ENCODE measurements at regions not wholly inside any gene's neighbourhood (a gene's known extent, or its start where the extent isn't known, plus 50 kb on each side); places are given as distances from the start of the nearest gene placed in this dataset.

DNA sequence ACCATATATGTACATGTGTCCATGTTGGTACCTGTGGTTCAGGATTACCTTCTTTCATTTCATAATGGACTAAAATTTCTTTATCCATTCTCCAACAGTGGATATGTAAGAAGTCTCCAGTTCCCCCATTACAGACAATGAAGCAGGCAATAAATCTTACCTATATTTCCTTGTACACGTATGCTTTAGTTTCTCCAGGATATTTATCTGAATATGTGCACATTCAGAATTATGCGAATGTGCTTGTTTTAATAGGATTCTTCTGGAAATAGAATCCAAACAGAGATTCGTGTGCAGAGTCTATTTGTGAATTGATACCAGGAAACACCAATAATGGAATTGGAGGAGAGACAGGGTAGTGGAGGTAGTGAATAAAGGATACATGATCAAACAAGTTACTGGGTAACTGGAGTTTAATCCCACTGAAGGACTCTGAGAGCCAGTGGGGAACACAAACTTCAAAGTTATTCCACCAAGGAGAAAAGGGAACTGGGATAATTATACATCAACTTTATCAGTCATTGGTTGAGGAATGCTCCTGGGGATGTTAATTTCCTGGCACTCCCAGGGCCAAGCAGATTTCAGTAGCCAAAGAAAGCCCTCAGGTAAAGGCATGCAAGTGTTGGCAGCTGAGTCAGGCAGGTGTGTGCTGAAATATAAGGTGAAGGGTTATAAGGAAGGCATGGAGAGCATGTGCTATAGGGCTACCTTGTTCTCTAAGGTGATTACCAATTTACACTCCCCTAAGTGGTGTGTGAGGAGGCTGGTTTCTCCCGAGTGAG is 374.9 kb upstream of the PBX1 start:
- H3K4me1 ChIP-seq (ENCODE audit: insufficient read depth, low read length) = peaks cover 3% of the 10 kb centered on the region

DNA sequence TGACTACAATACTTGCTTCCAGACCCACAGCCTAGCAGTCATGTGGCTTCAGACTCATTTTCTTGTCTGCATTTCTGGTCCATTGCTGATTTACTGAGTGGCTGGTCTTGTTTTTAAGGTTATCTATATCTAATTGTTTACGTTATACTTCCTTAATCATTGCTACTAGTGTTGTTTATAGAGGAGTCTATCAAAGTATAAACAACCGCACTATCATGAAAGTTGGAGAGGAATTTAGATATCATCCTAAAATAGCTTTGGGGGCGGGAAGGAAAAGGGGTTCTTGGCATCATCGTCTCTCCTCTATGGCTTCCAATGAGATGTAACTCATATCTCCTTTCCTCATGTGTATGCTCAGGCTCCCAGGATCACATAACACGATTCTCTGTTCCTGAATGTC is 372.1 kb upstream of the PBX1 start:
- Histone ChIP-seq H3K4me1 (ENCODE audit: insufficient read depth, low read length) (no peaks in the 10 kb centered on the region), H3K9ac (ENCODE audit: low read length) (no peak overlapping the region), H3K27ac (ENCODE audit: low read depth, low read length) (no peak overlapping the region), H3K27me3 (ENCODE audit: control insufficient read depth in 1 of 2, insufficient read depth in 2 of 2, low read length in 2 of 2) (no peaks in the 10 kb centered on the region), H3K4me3 (ENCODE audit: low read depth in 1 of 2, low read length in 2 of 2) (no peak overlapping the region), H3K9me3 (ENCODE audit: low read length) (no peaks in the 10 kb centered on the region), H3K36me3 (ENCODE audit: insufficient read depth, low read length) (no peaks in the 10 kb centered on the region)

More for the DNA sequence above, 374.9 kb upstream of the PBX1 start:
- H3K36me3 ChIP-seq (ENCODE audit: insufficient read depth, low read length) = no peaks in the 10 kb centered on the region
- no peak overlapping the region for H3K9ac ChIP-seq (ENCODE audit: low read length)
- H3K27ac ChIP-seq (ENCODE audit: low read depth, low read length) = no peak overlapping the region
- H3K27me3 ChIP-seq (ENCODE audit: control insufficient read depth in 1 of 2, insufficient read depth in 2 of 2, low read length in 2 of 2) = no peaks in the 10 kb centered on the region
- no peaks in the 10 kb centered on the region for H3K9me3 ChIP-seq (ENCODE audit: low read length)
- no peak overlapping the region for H3K4me3 ChIP-seq (ENCODE audit: low read depth in 1 of 2, low read length in 2 of 2)

DNA sequence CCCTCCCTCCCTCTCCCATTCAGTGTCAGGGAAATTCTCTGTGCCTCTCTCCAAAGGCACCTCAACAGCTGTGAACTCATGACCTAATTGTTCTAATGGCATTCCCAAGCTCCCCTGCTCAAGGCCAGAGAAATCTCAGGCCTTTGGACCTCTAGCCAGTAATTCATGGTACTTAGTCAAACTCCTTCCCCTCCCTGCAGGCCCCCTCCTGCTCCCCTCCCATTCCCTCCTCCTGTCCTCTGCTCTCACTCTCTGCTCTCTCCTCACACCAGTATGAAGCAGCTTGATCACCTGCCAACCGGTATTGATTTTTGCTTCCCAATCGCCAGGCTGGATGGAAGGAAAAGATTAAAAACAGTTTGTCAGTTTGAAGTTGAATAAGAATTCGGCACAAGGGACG is 370.5 kb upstream of the PBX1 start:
- H3K9me3 ChIP-seq (ENCODE audit: low read length) = no peaks in the 10 kb centered on the region
- H3K9ac ChIP-seq (ENCODE audit: low read length) = no peak overlapping the region
- H3K27me3 ChIP-seq (ENCODE audit: control insufficient read depth in 1 of 2, insufficient read depth in 2 of 2, low read length in 2 of 2) = no peaks in the 10 kb centered on the region

DNA sequence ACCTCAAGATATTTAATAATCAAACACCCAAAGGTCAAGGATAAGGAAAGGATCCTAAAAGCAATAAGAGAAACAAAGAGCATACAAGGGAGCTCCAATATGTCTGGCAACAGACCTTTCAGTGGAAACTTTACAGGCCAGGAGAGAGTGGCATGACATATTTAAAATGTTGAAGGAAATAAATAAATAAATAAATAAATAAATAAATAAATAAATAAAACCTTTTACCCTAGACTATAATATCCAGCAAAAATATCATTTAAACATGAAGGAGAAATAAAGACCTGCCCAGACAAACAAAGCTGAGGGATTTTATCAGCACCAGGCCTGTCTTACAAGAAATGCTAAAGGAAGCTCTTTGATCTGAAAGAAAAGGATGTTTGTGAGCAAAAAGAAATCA is 367.8 kb upstream of the PBX1 start:
- Histone ChIP-seq H3K4me1 (ENCODE audit: insufficient read depth, low read length) (no peaks in the 10 kb centered on the region), H3K4me3 (ENCODE audit: low read depth in 1 of 2, low read length in 2 of 2) (no peak overlapping the region), H3K27me3 (ENCODE audit: control insufficient read depth in 1 of 2, insufficient read depth in 2 of 2, low read length in 2 of 2) (no peaks in the 10 kb centered on the region), H3K27ac (ENCODE audit: low read depth, low read length) (no peak overlapping the region), H3K36me3 (ENCODE audit: insufficient read depth, low read length) (no peaks in the 10 kb centered on the region), H3K9ac (ENCODE audit: low read length) (no peak overlapping the region), H3K9me3 (ENCODE audit: low read length) (no peaks in the 10 kb centered on the region)

More for the DNA sequence above, 370.5 kb upstream of the PBX1 start:
- no peaks in the 10 kb centered on the region for H3K4me1 ChIP-seq (ENCODE audit: insufficient read depth, low read length)
- no peak overlapping the region for H3K27ac ChIP-seq (ENCODE audit: low read depth, low read length)
- H3K36me3 ChIP-seq (ENCODE audit: insufficient read depth, low read length) = no peaks in the 10 kb centered on the region
- H3K4me3 ChIP-seq (ENCODE audit: low read depth in 1 of 2, low read length in 2 of 2) = no peak overlapping the region

DNA sequence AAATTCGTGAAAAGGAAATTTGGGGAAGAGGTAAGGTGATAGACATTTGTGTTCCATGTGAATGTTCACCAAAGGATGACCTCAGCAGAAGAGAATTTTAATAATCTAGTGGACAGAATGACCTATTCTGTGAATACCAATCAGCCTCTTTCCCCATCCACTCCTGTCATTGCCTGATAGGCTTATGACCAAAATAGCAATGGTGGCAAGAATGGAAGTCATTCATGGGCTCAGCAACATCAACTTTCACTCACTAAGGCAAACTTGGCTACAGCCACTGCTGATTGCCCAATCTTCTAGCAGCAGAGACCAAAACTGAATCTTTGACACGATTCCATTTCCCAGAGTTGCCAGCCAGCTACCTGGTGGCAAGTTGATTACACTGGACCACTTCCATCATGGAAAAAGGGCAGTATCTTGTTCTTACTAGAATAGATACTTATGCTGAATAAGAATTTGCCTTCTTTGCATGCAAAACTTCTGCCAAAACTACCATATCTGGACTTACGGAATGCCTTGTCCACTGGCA is 348.7 kb upstream of the PBX1 start:
- Histone ChIP-seq H3K4me1 (ENCODE audit: insufficient read depth, low read length) (no peaks in the 10 kb centered on the region), H3K9ac (ENCODE audit: low read length) (no peak overlapping the region), H3K27me3 (ENCODE audit: control insufficient read depth in 1 of 2, insufficient read depth in 2 of 2, low read length in 2 of 2) (no peaks in the 10 kb centered on the region), H3K4me3 (ENCODE audit: low read depth in 1 of 2, low read length in 2 of 2) (no peak overlapping the region), H3K9me3 (ENCODE audit: low read length) (no peaks in the 10 kb centered on the region), H3K27ac (ENCODE audit: low read depth, low read length) (no peak overlapping the region), H3K36me3 (ENCODE audit: insufficient read depth, low read length) (no peaks in the 10 kb centered on the region)

DNA sequence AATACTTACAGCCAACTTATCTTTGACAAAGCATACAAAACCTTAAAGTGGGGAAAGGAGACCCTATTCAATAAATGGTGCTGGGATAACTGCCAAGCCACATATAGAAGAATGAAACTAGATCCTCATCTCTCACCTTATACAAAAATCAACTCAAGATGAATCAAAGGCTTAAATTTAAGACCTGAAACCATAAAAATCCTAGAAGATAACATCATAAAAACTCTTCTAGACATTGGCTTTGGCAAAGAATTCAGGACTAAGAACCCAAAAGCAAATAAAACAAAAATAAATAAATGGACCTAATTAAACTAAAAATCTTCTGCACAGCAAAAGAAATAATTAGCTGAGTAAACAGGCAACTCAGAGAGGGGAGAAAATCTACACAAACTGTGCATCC is 335.6 kb upstream of the PBX1 start:
- H3K9ac ChIP-seq (ENCODE audit: low read length) = no peak overlapping the region
- no peaks in the 10 kb centered on the region for H3K36me3 ChIP-seq (ENCODE audit: insufficient read depth, low read length)
- no peak overlapping the region for H3K27ac ChIP-seq (ENCODE audit: low read depth, low read length)
- H3K4me3 ChIP-seq (ENCODE audit: low read depth in 1 of 2, low read length in 2 of 2) = no peak overlapping the region
- H3K27me3 ChIP-seq (ENCODE audit: control insufficient read depth in 1 of 2, insufficient read depth in 2 of 2, low read length in 2 of 2) = no peaks in the 10 kb centered on the region
- peaks cover 10% of the 10 kb centered on the region for H3K4me1 ChIP-seq (ENCODE audit: insufficient read depth, low read length)
- no peaks in the 10 kb centered on the region for H3K9me3 ChIP-seq (ENCODE audit: low read length)

DNA sequence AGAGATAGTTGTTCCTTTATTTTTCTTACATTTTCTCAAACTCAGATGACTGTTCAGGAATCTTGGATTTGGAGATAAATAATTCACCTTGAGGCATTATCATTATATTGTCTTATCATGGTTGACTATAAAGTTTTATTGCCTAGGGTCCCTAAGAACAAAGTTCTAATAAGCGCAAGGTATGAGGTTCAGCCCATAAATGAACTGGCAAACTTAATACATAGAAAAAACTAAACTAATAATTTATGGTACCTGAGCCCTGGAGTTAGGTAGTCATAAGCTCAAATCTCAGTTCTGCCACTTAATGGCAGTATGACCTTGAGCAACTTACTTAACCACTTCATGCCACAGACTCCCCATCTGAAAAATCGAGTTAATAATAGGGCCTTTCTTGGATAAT is 334.0 kb upstream of the PBX1 start:
- Histone ChIP-seq H3K4me1 (ENCODE audit: insufficient read depth, low read length) (peaks cover 19% of the 10 kb centered on the region), H3K27ac (ENCODE audit: low read depth, low read length) (no peak overlapping the region), H3K27me3 (ENCODE audit: control insufficient read depth in 1 of 2, insufficient read depth in 2 of 2, low read length in 2 of 2) (no peaks in the 10 kb centered on the region), H3K9me3 (ENCODE audit: low read length) (no peaks in the 10 kb centered on the region), H3K9ac (ENCODE audit: low read length) (no peak overlapping the region), H3K36me3 (ENCODE audit: insufficient read depth, low read length) (no peaks in the 10 kb centered on the region), H3K4me3 (ENCODE audit: low read depth in 1 of 2, low read length in 2 of 2) (no peak overlapping the region)

DNA sequence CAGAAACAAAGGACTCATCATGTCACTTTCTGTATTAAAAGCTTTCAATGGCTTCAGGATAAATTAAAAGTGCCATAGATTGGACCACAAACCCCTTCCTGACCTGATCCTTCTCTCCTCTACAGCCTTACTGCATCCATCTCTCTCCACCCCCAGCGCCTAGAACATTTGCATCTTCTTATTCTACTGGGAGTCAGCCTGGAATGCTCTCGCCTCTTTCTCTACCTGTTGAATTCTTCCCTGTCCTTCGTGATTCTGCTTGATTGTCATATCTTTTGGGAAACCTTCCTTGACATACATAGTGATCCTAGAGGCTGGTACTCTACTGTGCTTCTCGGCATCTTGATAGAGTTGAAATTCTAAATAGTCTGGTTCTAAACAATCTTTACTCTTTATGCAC is 332.0 kb upstream of the PBX1 start:
- Histone ChIP-seq H3K4me3 (ENCODE audit: low read depth in 1 of 2, low read length in 2 of 2) (no peak overlapping the region), H3K36me3 (ENCODE audit: insufficient read depth, low read length) (no peaks in the 10 kb centered on the region), H3K27me3 (ENCODE audit: control insufficient read depth in 1 of 2, insufficient read depth in 2 of 2, low read length in 2 of 2) (no peaks in the 10 kb centered on the region), H3K9ac (ENCODE audit: low read length) (no peak overlapping the region), H3K9me3 (ENCODE audit: low read length) (no peaks in the 10 kb centered on the region), H3K27ac (ENCODE audit: low read depth, low read length) (no peak overlapping the region), H3K4me1 (ENCODE audit: insufficient read depth, low read length) (peaks cover 19% of the 10 kb centered on the region)

DNA sequence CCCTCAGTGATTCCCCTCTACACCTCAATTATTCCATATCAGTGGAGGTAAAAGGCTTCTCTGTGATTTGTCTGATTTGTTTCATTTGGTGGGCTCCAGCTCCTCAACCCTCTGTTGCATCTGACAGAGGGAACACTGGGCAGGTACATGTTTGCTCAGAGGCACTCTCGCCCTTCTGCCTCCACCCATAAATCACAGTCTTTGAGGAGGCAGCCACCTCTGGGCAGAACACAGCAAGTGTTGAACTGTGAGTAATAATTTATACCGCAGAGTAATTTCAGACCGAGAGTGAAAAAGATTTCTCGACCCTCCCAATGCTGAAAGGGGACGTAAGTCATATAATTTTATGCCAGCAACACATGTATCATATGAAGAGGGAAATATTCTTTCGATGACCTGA is 330.1 kb upstream of the PBX1 start:
- no peak overlapping the region for H3K4me3 ChIP-seq (ENCODE audit: low read depth in 1 of 2, low read length in 2 of 2)
- H3K9ac ChIP-seq (ENCODE audit: low read length) = no peak overlapping the region
- peaks cover 19% of the 10 kb centered on the region for H3K4me1 ChIP-seq (ENCODE audit: insufficient read depth, low read length)
- H3K36me3 ChIP-seq (ENCODE audit: insufficient read depth, low read length) = no peaks in the 10 kb centered on the region
- H3K9me3 ChIP-seq (ENCODE audit: low read length) = no peaks in the 10 kb centered on the region
- H3K27ac ChIP-seq (ENCODE audit: low read depth, low read length) = no peak overlapping the region
- H3K27me3 ChIP-seq (ENCODE audit: control insufficient read depth in 1 of 2, insufficient read depth in 2 of 2, low read length in 2 of 2) = no peaks in the 10 kb centered on the region

DNA sequence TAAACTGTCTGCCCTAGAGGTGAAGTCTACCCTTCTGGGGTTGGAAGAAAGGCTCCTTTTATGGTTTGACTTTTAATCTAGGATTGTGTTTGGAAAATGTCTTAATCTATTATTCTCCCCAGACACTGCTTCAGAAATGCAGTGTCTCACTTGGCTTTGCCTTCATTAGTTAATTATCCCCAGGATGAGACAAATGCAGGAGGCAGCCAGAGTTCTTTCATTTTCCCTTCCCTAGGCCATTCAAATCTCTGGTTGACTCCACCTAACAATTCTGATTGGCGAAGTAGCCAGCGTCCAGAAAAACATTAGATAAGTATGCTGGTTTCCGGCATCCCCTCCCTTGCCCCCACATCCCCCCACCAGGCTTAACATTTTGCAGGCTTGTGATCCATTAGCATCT is 325.8 kb upstream of the PBX1 start:
- Histone ChIP-seq H3K36me3 (ENCODE audit: insufficient read depth, low read length) (no peaks in the 10 kb centered on the region), H3K9ac (ENCODE audit: low read length) (no peak overlapping the region), H3K27ac (ENCODE audit: low read depth, low read length) (no peak overlapping the region), H3K4me1 (ENCODE audit: insufficient read depth, low read length) (peaks cover 10% of the 10 kb centered on the region), H3K4me3 (ENCODE audit: low read depth in 1 of 2, low read length in 2 of 2) (no peak overlapping the region), H3K9me3 (ENCODE audit: low read length) (no peaks in the 10 kb centered on the region), H3K27me3 (ENCODE audit: control insufficient read depth in 1 of 2, insufficient read depth in 2 of 2, low read length in 2 of 2) (no peaks in the 10 kb centered on the region)

DNA sequence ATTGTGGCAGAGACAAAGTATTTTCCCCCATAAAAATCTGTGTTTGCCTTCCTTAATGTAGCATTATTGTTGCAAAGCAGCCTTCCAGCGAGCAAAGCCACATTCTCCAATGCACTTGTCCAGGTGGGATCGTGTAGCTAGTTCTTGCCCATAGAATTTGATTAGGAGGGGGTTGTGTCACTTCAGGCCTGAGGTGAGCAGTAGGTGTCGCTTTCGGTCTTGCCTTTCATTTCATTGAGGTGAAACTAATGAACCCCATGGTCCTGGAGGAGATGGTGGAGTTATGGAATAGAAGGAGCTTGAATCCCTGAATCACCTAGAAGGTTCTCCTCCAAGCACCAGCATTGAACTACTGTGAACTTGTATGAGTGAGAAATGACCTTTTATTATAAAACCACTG is 318.9 kb upstream of the PBX1 start:
- Histone ChIP-seq H3K36me3 (ENCODE audit: insufficient read depth, low read length) (no peaks in the 10 kb centered on the region), H3K4me1 (ENCODE audit: insufficient read depth, low read length) (no peaks in the 10 kb centered on the region), H3K9ac (ENCODE audit: low read length) (no peak overlapping the region), H3K9me3 (ENCODE audit: low read length) (no peaks in the 10 kb centered on the region), H3K4me3 (ENCODE audit: low read depth in 1 of 2, low read length in 2 of 2) (no peak overlapping the region), H3K27ac (ENCODE audit: low read depth, low read length) (no peak overlapping the region), H3K27me3 (ENCODE audit: control insufficient read depth in 1 of 2, insufficient read depth in 2 of 2, low read length in 2 of 2) (no peaks in the 10 kb centered on the region)

DNA sequence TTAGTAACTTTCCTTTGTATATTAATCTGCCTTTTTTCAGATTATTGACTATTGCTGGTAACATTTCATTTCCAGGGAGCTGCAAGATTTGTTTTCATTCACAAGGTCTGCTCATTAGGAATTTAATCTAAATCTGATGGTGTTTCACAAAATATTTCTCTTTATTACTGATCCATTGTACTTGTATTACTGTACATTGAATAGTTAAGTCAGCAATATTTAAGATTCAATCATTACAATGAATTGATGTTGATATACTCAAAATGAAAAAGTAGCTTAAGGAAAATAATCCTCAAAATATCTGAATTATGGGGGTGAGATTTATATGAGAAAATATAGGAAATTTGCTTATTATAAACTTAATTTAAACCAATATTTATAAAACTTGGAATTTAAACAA is 308.6 kb upstream of the PBX1 start:
- H3K9me3 ChIP-seq (ENCODE audit: low read length) = peaks cover 6% of the 10 kb centered on the region
- no peak overlapping the region for H3K4me3 ChIP-seq (ENCODE audit: low read depth in 1 of 2, low read length in 2 of 2)
- H3K27me3 ChIP-seq (ENCODE audit: control insufficient read depth in 1 of 2, insufficient read depth in 2 of 2, low read length in 2 of 2) = no peaks in the 10 kb centered on the region
- H3K4me1 ChIP-seq (ENCODE audit: insufficient read depth, low read length) = no peaks in the 10 kb centered on the region
- H3K36me3 ChIP-seq (ENCODE audit: insufficient read depth, low read length) = no peaks in the 10 kb centered on the region
- H3K9ac ChIP-seq (ENCODE audit: low read length) = no peak overlapping the region
- H3K27ac ChIP-seq (ENCODE audit: low read depth, low read length) = no peak overlapping the region

All from muscle layer of colon (tissue), 2 donors.